Neuronal stem cell (in vitro differentiated cells): ENCODE measurements at regions not wholly inside any gene's neighbourhood (a gene's known extent, or its start where the extent isn't known, plus 50 kb on each side); places are given as distances from the start of the nearest gene placed in this dataset.

Experiments used
- DNase-seq: peaks from one replicate; pipeline ENCODE4 v3.0.0-alpha.2; 2013; ENCODE audit warnings: low spot score
- H2AFZ ChIP-seq: one replicate; pipeline ENCODE4 v1.6.1; 2013; ENCODE audit warnings: mild to moderate bottlenecking, low read length, inconsistent platforms
- H2AK5ac ChIP-seq: 2 replicates; pipeline ENCODE4 v1.6.1; 2013; ENCODE audit warnings: low read depth, mild to moderate bottlenecking, inconsistent platforms, low read length, moderate library complexity, mixed read lengths
- H2BK120ac ChIP-seq: 2 replicates; pipeline ENCODE4 v1.6.1; 2013; ENCODE audit warnings: low read depth, mild to moderate bottlenecking, inconsistent platforms, low read length, moderate library complexity, mixed read lengths
- H2BK12ac ChIP-seq: one replicate; pipeline ENCODE4 v1.6.1; 2013; ENCODE audit warnings: low read length, inconsistent platforms
- H2BK15ac ChIP-seq: 2 replicates; pipeline ENCODE4 v1.6.1; 2013; ENCODE audit warnings: mild to moderate bottlenecking, low read length, inconsistent platforms, mixed read lengths
- H2BK5ac ChIP-seq: one replicate; pipeline ENCODE4 v1.6.1; 2013; ENCODE audit warnings: inconsistent platforms, mild to moderate bottlenecking, low read length, moderate library complexity
- H3K14ac ChIP-seq: one replicate; pipeline ENCODE4 v1.6.1; 2013; ENCODE audit warnings: low read length, inconsistent platforms
- H3K18ac ChIP-seq: 2 replicates; pipeline ENCODE4 v1.6.1; 2013; ENCODE audit warnings: low read length, inconsistent platforms
- H3K23ac ChIP-seq: 2 replicates; pipeline ENCODE4 v1.6.1; 2013; ENCODE audit warnings: low read depth, mild to moderate bottlenecking, mixed read lengths, low read length, inconsistent platforms; ENCODE audit not compliant: poor library complexity
- H3K27ac ChIP-seq: replicated peaks from 3 replicates; pipeline ENCODE4 v1.5.1; 2013; ENCODE audit warnings: low read length, inconsistent platforms
- H3K27me3 ChIP-seq, 3 experiments: 2 replicates each; pipeline ENCODE4 v1.6.1; 2013; ENCODE audit warnings: low read length in 3 of 3, mild to moderate bottlenecking in 2 of 3, inconsistent platforms in 1 of 3, low read depth in 1 of 3, mixed read lengths in 1 of 3, moderate library complexity in 1 of 3; ENCODE audit not compliant: control insufficient read depth in 3 of 3, insufficient read depth in 3 of 3
- H3K36me3 ChIP-seq, 2 donors: replicated peaks in 1 of 2; 2 replicates each; pipeline ENCODE4 v1.6.1; 2013; ENCODE audit warnings: low read length in 2 of 2; ENCODE audit not compliant: control insufficient read depth in 2 of 2, insufficient read depth in 2 of 2
- H3K4ac ChIP-seq: 2 replicates; pipeline ENCODE4 v1.6.1; 2013; ENCODE audit warnings: inconsistent platforms, mild to moderate bottlenecking, low read length, moderate library complexity
- H3K4me1 ChIP-seq, 2 donors: 1 replicate in 1 of 2; 2 replicates in 1 of 2; pipeline ENCODE4 v1.6.1; 2013; ENCODE audit warnings: low read length in 2 of 2, low read depth in 1 of 2; ENCODE audit not compliant: control insufficient read depth in 2 of 2, insufficient read depth in 1 of 2
- H3K4me2 ChIP-seq: one replicate; pipeline ENCODE4 v1.6.1; 2013; ENCODE audit warnings: mild to moderate bottlenecking, low read length, inconsistent platforms; ENCODE audit not compliant: insufficient read depth, poor library complexity, severe bottlenecking
- H3K4me3 ChIP-seq, 2 donors: 2 replicates each; pipeline ENCODE4 v1.5.1; 2013; ENCODE audit warnings: low read length in 2 of 2, mild to moderate bottlenecking in 2 of 2, inconsistent platforms in 1 of 2, moderate library complexity in 1 of 2
- H3K79me1 ChIP-seq: one replicate; pipeline ENCODE4 v1.6.1; 2013; ENCODE audit warnings: low read depth, mild to moderate bottlenecking, inconsistent platforms, low read length, moderate library complexity
- H3K9ac ChIP-seq: one replicate; pipeline ENCODE4 v1.6.1; 2013; ENCODE audit warnings: mild to moderate bottlenecking, low read depth, low read length, inconsistent platforms; ENCODE audit not compliant: poor library complexity
- H3K9me3 ChIP-seq, 2 donors: replicated peaks in 1 of 2; 2 replicates each; pipeline versions ENCODE3 to v1.6.1; 2013; ENCODE audit warnings: low read length in 2 of 2, mild to moderate bottlenecking in 2 of 2, inconsistent platforms in 1 of 2, low read depth in 1 of 2, mixed read lengths in 1 of 2, moderate library complexity in 1 of 2; ENCODE audit not compliant: control insufficient read depth in 2 of 2, insufficient read depth in 1 of 2
- H4K8ac ChIP-seq: one replicate; pipeline ENCODE4 v1.6.1; 2013; ENCODE audit warnings: low read depth, mild to moderate bottlenecking, inconsistent platforms, low read length, moderate library complexity
- H4K91ac ChIP-seq: one replicate; pipeline ENCODE4 v1.6.1; 2013; ENCODE audit warnings: low read length, low read depth, mild to moderate bottlenecking, inconsistent platforms; ENCODE audit not compliant: poor library complexity
- WGBS, 2 donors: extraction: QIAGEN DNeasy Blood & Tissue Kit; methylation state at CpG; one replicate each; pipeline ENCODE4 v1.1.7; 2013; ENCODE audit warnings: missing lambda C conversion rate in 2 of 2, mixed read lengths in 1 of 2; ENCODE audit not compliant: insufficient read length in 2 of 2, insufficient replicate concordance in 1 of 2; ENCODE audit errors: extremely low coverage in 2 of 2; 5-methylcytosine and 5-hydroxymethylcytosine counted together

- no peak overlapping the region for H3K4me2 ChIP-seq
- H3K4ac ChIP-seq, result no peak overlapping the region
- H3K27ac ChIP-seq, result no peak overlapping the region
- H3K4me1 ChIP-seq, result no peaks in the 10 kb centered on the region
- H2AFZ ChIP-seq, result no peak overlapping the region
- no peak overlapping the region for H3K9ac ChIP-seq
- H3K23ac ChIP-seq, result no peak overlapping the region
- no peak overlapping the region for H3K18ac ChIP-seq
- no peaks in the 10 kb centered on the region for H3K79me1 ChIP-seq
- H2BK120ac ChIP-seq, result no peak overlapping the region
- H2BK5ac ChIP-seq, result no peak overlapping the region
- no peaks in the 10 kb centered on the region for H3K36me3 ChIP-seq
- H4K91ac ChIP-seq, result no peak overlapping the region
- H3K4me3 ChIP-seq, result no peak overlapping the region
- DNase-seq, result no peak
- H4K8ac ChIP-seq, result no peak overlapping the region
- no CpG with 5 or more reads among the region's 1 CpG for WGBS, 2 donors
- no peak overlapping the region for H2BK15ac ChIP-seq
- H3K9me3 ChIP-seq, result no peaks in the 10 kb centered on the region
- peaks cover 0 to 4% (median 0%) of the 10 kb centered on the region in 3 experiments for H3K27me3 ChIP-seq
- no peak overlapping the region for H2BK12ac ChIP-seq
- H2AK5ac ChIP-seq, result no peak overlapping the region
- no peak overlapping the region for H3K14ac ChIP-seq
These were observed 116.2 kb downstream of the JRKL start for GRCh38 chr11:96506041-96506440.

GRCh38 chr11:96506953-96507354 is 117.1 kb downstream of the JRKL start:
- Histone ChIP-seq H4K91ac (no peak overlapping the region), H3K4ac (no peak overlapping the region), H3K4me3 (no peak overlapping the region), H3K4me2 (no peak overlapping the region), H2AK5ac (no peak overlapping the region), H3K79me1 (no peaks in the 10 kb centered on the region), H3K4me1 (no peaks in the 10 kb centered on the region), H2BK120ac (no peak overlapping the region), H2AFZ (no peak overlapping the region), H4K8ac (no peak overlapping the region), H3K23ac (no peak overlapping the region), H3K27ac (no peak overlapping the region), H2BK15ac (no peak overlapping the region), H2BK5ac (no peak overlapping the region), H2BK12ac (no peak overlapping the region), H3K9ac (no peak overlapping the region), H3K36me3 (no peaks in the 10 kb centered on the region), H3K27me3 (peaks cover 0 to 4% (median 0%) of the 10 kb centered on the region in 3 experiments), H3K14ac (no peak overlapping the region), H3K9me3 (no peaks in the 10 kb centered on the region), H3K18ac (no peak overlapping the region)
- no CpG with 5 or more reads among the region's 8 CpGs for WGBS, 2 donors
- DNase-seq, result no peak

GRCh38 chr11:96508861-96509260 is 119.0 kb downstream of the JRKL start:
- Histone ChIP-seq H3K18ac (no peak overlapping the region), H3K4ac (no peak overlapping the region), H3K14ac (no peak overlapping the region), H3K36me3 (no peaks in the 10 kb centered on the region), H3K27me3 (peaks cover 0 to 4% (median 0%) of the 10 kb centered on the region in 3 experiments), H2BK15ac (no peak overlapping the region), H3K4me3 (no peak overlapping the region), H3K9me3 (no peaks in the 10 kb centered on the region), H2AFZ (no peak overlapping the region), H3K4me2 (no peak overlapping the region), H2BK12ac (no peak overlapping the region), H2AK5ac (no peak overlapping the region), H3K4me1 (no peaks in the 10 kb centered on the region), H3K27ac (no peak overlapping the region), H2BK120ac (no peak overlapping the region), H2BK5ac (no peak overlapping the region), H4K91ac (no peak overlapping the region), H3K23ac (no peak overlapping the region), H3K79me1 (no peaks in the 10 kb centered on the region), H3K9ac (no peak overlapping the region), H4K8ac (no peak overlapping the region)
- no CpG with 5 or more reads among the region's 2 CpGs for WGBS, 2 donors
- no peak for DNase-seq

GRCh38 chr11:96520939-96521338 is 131.1 kb downstream of the JRKL start:
- Histone ChIP-seq H3K27me3 (no peaks in the 10 kb centered on the region), H3K4me2 (no peak overlapping the region), H3K4ac (no peak overlapping the region), H3K36me3 (no peaks in the 10 kb centered on the region), H2BK12ac (no peak overlapping the region), H3K4me1 (no peaks in the 10 kb centered on the region), H2BK15ac (no peak overlapping the region), H3K4me3 (no peak overlapping the region), H3K9me3 (no peaks in the 10 kb centered on the region), H2BK120ac (no peak overlapping the region), H2AFZ (no peak overlapping the region), H3K27ac (no peak overlapping the region), H4K8ac (no peak overlapping the region), H3K23ac (no peak overlapping the region), H3K18ac (no peak overlapping the region), H3K9ac (no peak overlapping the region), H3K14ac (no peak overlapping the region), H3K79me1 (no peaks in the 10 kb centered on the region), H2AK5ac (no peak overlapping the region), H2BK5ac (no peak overlapping the region), H4K91ac (no peak overlapping the region)
- no peak for DNase-seq
